Fibroblast of villous mesenchyme (primary cell): ENCODE measurements at regions not wholly inside any gene's neighbourhood (a gene's known extent, or its start where the extent isn't known, plus 50 kb on each side); places are given as distances from the start of the nearest gene placed in this dataset.

ENCODE experiments used
- DNase-seq: peaks from one replicate; pipeline ENCODE4 v3.0.0-alpha.2; 2010; ENCODE audit warnings: low read depth
- H3K4me3 ChIP-seq: 2 replicates; pipeline ENCODE4 v1.5.1; 2011; ENCODE audit warnings: low read depth, mild to moderate bottlenecking, low read length
- CTCF ChIP-seq: IDR thresholded peaks from 2 replicates; pipeline ENCODE4 v1.5.1; 2012; ENCODE audit warnings: low read depth, mild to moderate bottlenecking, low read length; ENCODE audit not compliant: insufficient read depth

DNA sequence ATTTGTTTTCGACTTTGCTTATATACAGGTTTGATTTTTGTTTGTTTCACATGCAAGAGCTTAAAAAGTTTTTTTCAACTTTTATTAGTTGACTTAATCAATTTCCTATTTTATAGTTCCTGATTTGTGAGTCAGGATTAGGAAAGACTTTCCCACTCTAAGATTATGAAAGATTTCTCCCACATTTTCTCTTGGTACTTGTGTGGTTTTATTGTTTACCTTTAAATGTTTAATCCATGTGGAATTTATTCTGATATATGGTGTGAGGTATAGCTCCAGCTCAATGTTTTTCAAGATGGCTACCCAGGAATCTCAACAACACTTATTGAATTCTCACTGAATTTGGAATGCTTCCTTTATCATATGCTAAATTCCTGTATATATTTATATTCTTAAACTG is 117.8 kb upstream of the LGALSL start:
- no peak for DNase-seq
- TF ChIP-seq CTCF, result no peak
- no peak overlapping the region for H3K4me3 ChIP-seq

- DNase-seq, result no peak
- no peak for TF ChIP-seq CTCF
- H3K4me3 ChIP-seq, result no peak overlapping the region
Measured at GRCh38 chr2:64337314-64337713, 116.6 kb upstream of the LGALSL start.

GRCh38 chr2:64338108-64338507 is 115.9 kb upstream of the LGALSL start:
- H3K4me3 ChIP-seq, result no peak overlapping the region
- no peak for TF ChIP-seq CTCF
- no peak for DNase-seq

- no peak for TF ChIP-seq CTCF
- H3K4me3 ChIP-seq, result no peak overlapping the region
- no peak for DNase-seq
Measured at GRCh38 chr2:64338910-64339500, 115.0 kb upstream of the LGALSL start.

GRCh38 chr2:64341461-64341860 is 112.5 kb upstream of the LGALSL start:
- no peak overlapping the region for H3K4me3 ChIP-seq
- no peak for TF ChIP-seq CTCF
- DNase-seq, result no peak

- no peak for DNase-seq
- TF ChIP-seq CTCF, result no peak
- no peak overlapping the region for H3K4me3 ChIP-seq
Measured at GRCh38 chr2:64342195-64343099, 111.5 kb upstream of the LGALSL start.
